ENCODE measurements at regions not wholly inside any gene's neighbourhood (a gene's known extent, or its start where the extent isn't known, plus 50 kb on each side); places are given as distances from the start of the nearest gene placed in this dataset.

DNA sequence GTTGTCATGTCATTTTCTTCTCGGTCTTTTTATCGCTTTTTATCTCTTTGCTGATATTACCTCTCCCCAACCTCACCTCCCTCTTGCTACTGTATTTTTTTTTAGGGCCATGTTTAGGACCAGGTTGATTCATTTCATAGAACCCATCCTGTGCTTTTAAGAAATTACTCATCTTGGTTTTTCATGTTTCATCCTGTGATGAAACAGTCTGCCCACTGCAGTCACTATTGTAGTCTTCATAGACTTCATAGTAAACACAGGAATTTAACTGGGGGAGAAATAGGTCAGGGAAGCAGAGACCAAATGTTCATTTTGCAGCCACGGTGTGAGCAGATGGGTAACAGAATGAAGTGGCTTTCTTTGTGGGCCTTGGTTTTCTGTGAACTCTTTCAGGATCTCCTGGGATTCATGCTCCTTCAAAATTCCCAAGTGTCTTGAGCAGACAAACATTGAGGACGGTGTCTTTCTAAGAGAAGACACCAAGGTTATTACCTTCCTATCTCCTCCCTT, 161.8 kb downstream of the NAA11 start:
- TF ChIP-seq EP300 (IDR thresholded peaks at IDR 0.05; ENCODE audit: borderline replicate concordance) (no peak), EGR1 (IDR thresholded peaks at IDR 0.05) (no peak), TAF1 (IDR thresholded peaks at IDR 0.05; ENCODE audit: low read depth) (no peak), FOXM1 (IDR thresholded peaks at IDR 0.05; ENCODE audit: borderline replicate concordance, low read depth) (no peak), RAD21 (IDR thresholded peaks at IDR 0.05; ENCODE audit: low read depth) (no peak)
- TF ChIP-seq, protein P1, sequence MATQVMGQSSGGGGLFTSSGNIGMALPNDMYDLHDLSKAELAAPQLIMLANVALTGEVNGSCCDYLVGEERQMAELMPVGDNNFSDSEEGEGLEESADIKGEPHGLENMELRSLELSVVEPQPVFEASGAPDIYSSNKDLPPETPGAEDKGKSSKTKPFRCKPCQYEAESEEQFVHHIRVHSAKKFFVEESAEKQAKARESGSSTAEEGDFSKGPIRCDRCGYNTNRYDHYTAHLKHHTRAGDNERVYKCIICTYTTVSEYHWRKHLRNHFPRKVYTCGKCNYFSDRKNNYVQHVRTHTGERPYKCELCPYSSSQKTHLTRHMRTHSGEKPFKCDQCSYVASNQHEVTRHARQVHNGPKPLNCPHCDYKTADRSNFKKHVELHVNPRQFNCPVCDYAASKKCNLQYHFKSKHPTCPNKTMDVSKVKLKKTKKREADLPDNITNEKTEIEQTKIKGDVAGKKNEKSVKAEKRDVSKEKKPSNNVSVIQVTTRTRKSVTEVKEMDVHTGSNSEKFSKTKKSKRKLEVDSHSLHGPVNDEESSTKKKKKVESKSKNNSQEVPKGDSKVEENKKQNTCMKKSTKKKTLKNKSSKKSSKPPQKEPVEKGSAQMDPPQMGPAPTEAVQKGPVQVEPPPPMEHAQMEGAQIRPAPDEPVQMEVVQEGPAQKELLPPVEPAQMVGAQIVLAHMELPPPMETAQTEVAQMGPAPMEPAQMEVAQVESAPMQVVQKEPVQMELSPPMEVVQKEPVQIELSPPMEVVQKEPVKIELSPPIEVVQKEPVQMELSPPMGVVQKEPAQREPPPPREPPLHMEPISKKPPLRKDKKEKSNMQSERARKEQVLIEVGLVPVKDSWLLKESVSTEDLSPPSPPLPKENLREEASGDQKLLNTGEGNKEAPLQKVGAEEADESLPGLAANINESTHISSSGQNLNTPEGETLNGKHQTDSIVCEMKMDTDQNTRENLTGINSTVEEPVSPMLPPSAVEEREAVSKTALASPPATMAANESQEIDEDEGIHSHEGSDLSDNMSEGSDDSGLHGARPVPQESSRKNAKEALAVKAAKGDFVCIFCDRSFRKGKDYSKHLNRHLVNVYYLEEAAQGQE (IDR thresholded peaks at IDR 0.05; ENCODE audit: low read depth): no peak

All from Ishikawa (cell line).